Small intestine (tissue), 7 donors: ENCODE measurements at regions not wholly inside any gene's neighbourhood (a gene's known extent, or its start where the extent isn't known, plus 50 kb on each side); places are given as distances from the start of the nearest gene placed in this dataset.
"Not testable (repeated sequence)": the region's sequence is repeated elsewhere in the genome, so short reads cannot be mapped to it uniquely, and the experiment has no call there.

Experiments
- DNase-seq, 2 donors: peaks; one replicate each; pipeline versions ENCODE4 v3.0.0 to v3.0.0-alpha.2; 2013
- FAIRE-seq: peaks from 2 replicates; lab custom pipeline; 2012; peaks lifted over from hg19 to GRCh38; lab: Jason Lieb, UNC
- H3K27ac ChIP-seq, 3 donors: one replicate each; pipeline ENCODE4 v1.5.1; 2013; ENCODE audit warnings: low read length in 2 of 3, mild to moderate bottlenecking in 2 of 3, control low read depth in 1 of 3, inconsistent platforms in 1 of 3, low read depth in 1 of 3, moderate library complexity in 1 of 3
- H3K27me3 ChIP-seq, 3 donors: one replicate each; pipeline ENCODE4 v1.6.1; 2013; ENCODE audit warnings: low read length in 3 of 3, inconsistent platforms in 1 of 3; ENCODE audit not compliant: control insufficient read depth in 3 of 3, insufficient read depth in 3 of 3
- H3K36me3 ChIP-seq, 3 donors: one replicate each; pipeline ENCODE4 v1.6.1; 2013; ENCODE audit warnings: low read length in 3 of 3, inconsistent platforms in 1 of 3, low read depth in 1 of 3, mild to moderate bottlenecking in 1 of 3, moderate library complexity in 1 of 3; ENCODE audit not compliant: control insufficient read depth in 3 of 3, insufficient read depth in 2 of 3
- H3K4me1 ChIP-seq, 3 donors: one replicate each; pipeline ENCODE4 v1.6.1; 2013; ENCODE audit warnings: low read length in 2 of 3, inconsistent platforms in 1 of 3, low read depth in 1 of 3, mild to moderate bottlenecking in 1 of 3, moderate library complexity in 1 of 3; ENCODE audit not compliant: control insufficient read depth in 3 of 3, insufficient read depth in 2 of 3
- H3K4me3 ChIP-seq, 3 donors: one replicate each; pipeline ENCODE4 v1.5.1; 2013; ENCODE audit warnings: low read length in 3 of 3, control low read depth in 1 of 3, inconsistent platforms in 1 of 3, low read depth in 1 of 3, mild to moderate bottlenecking in 1 of 3, moderate library complexity in 1 of 3
- H3K9me3 ChIP-seq, 2 donors: one replicate each; pipeline ENCODE4 v1.6.1; 2013; ENCODE audit warnings: low read depth in 1 of 2, low read length in 1 of 2; ENCODE audit not compliant: control insufficient read depth in 2 of 2, insufficient read depth in 1 of 2
- WGBS, 3 donors: extraction: QIAGEN DNeasy Blood & Tissue Kit; methylation state at CpG; one replicate each; pipeline ENCODE4 v1.1.7; 2013; 5-methylcytosine and 5-hydroxymethylcytosine counted together
- donor health status: healthy with polysubstance abuse.
- donor health status: control.
- donor health status: control.
- donor health status: Bipolar disorder and iron deficiency.
- donor health status: healthy.

- FAIRE-seq (no peak), DNase-seq (no peak)
- Histone ChIP-seq H3K4me3 (no peak overlapping the region), H3K27ac (no peak overlapping the region), H3K36me3 (no peaks in the 10 kb centered on the region), H3K27me3 (peaks cover 0 to 2% (median 0%) of the 10 kb centered on the region in 3 donors), H3K4me1 (peaks cover 0 to 4% (median 2%) of the 10 kb centered on the region in 3 donors), H3K9me3 (no peaks in the 10 kb centered on the region)
- WGBS, 3 donors = 76 to 86% (median 79%) methylated on average over 9 of the region's 9 CpGs
These were observed 122.6 kb upstream of the DLG1 start for GRCh38 chr3:197421021-197421420.

- 77 to 84% (median 78%) methylated on average over 4 of the region's 4 CpGs for WGBS, 3 donors
- Histone ChIP-seq H3K9me3 (no peaks in the 10 kb centered on the region), H3K36me3 (no peaks in the 10 kb centered on the region), H3K27me3 (peaks cover 0 to 2% (median 0%) of the 10 kb centered on the region in 3 donors), H3K4me3 (no peak overlapping the region), H3K4me1 (peaks cover 0 to 4% (median 2%) of the 10 kb centered on the region in 3 donors), H3K27ac (no peak overlapping the region)
- DNase-seq (no peak), FAIRE-seq (no peak)
These were observed 122.2 kb upstream of the DLG1 start for GRCh38 chr3:197420566-197420965.

- Histone ChIP-seq H3K9me3 (no peaks in the 10 kb centered on the region), H3K4me3 (no peak overlapping the region), H3K27me3 (peaks cover 0 to 2% (median 0%) of the 10 kb centered on the region in 3 donors), H3K4me1 (peaks cover 0 to 4% (median 2%) of the 10 kb centered on the region in 3 donors), H3K27ac (no peak overlapping the region), H3K36me3 (no peaks in the 10 kb centered on the region)
- DNase-seq (no peak), FAIRE-seq (no peak)
- WGBS, 3 donors = 79 to 94% (median 83%) methylated on average over 2 of the region's 2 CpGs
These were observed 121.7 kb upstream of the DLG1 start for GRCh38 chr3:197420115-197420514.

- Histone ChIP-seq H3K27me3 (peaks cover 0 to 2% (median 0%) of the 10 kb centered on the region in 3 donors), H3K27ac (no peak overlapping the region), H3K4me1 (peaks cover 0 to 4% (median 2%) of the 10 kb centered on the region in 3 donors), H3K4me3 (no peak overlapping the region), H3K9me3 (no peaks in the 10 kb centered on the region), H3K36me3 (no peaks in the 10 kb centered on the region)
- DNase-seq (no peak), FAIRE-seq (no peak)
- WGBS, 3 donors = 60 to 71% (median 62%) methylated on average over 2 of the region's 2 CpGs
These were observed 121.3 kb upstream of the DLG1 start for GRCh38 chr3:197419696-197420095.

- FAIRE-seq = no peak
- Histone ChIP-seq H3K4me1 (peaks cover 0 to 4% (median 2%) of the 10 kb centered on the region in 3 donors), H3K27ac (peak overlapping the region in 1 of 3 donors; percentile 33), H3K27me3 (peaks cover 0 to 2% (median 0%) of the 10 kb centered on the region in 3 donors), H3K4me3 (no peak overlapping the region), H3K36me3 (no peaks in the 10 kb centered on the region), H3K9me3 (no peaks in the 10 kb centered on the region)
- no peak for DNase-seq
- 56 to 78% (median 73%) methylated on average over 11 of the region's 11 CpGs for WGBS, 3 donors
These were observed 119.7 kb upstream of the DLG1 start for GRCh38 chr3:197417911-197418618.

- no peak for FAIRE-seq
- H3K27me3 ChIP-seq = peaks cover 0 to 2% (median 0%) of the 10 kb centered on the region in 3 donors
- no peak overlapping the region for H3K4me3 ChIP-seq
- WGBS, 3 donors = 44 to 68% (median 61%) methylated on average over 6 of the region's 6 CpGs
- no peaks in the 10 kb centered on the region for H3K9me3 ChIP-seq
- H3K36me3 ChIP-seq = no peaks in the 10 kb centered on the region
- no peak for DNase-seq
- H3K4me1 ChIP-seq = peaks cover 0 to 2% (median under 1%) of the 10 kb centered on the region in 3 donors
- no peak overlapping the region for H3K27ac ChIP-seq
These were observed 119.0 kb upstream of the DLG1 start for GRCh38 chr3:197417441-197417840.

- not testable (repeated sequence) for H3K27ac ChIP-seq, H3K36me3 ChIP-seq, DNase-seq, H3K4me3 ChIP-seq, H3K4me1 ChIP-seq, H3K27me3 ChIP-seq, FAIRE-seq
- H3K9me3 ChIP-seq = peaks cover 0 to 14% of the 10 kb centered on the region in 2 donors
- WGBS, 3 donors = 80 to 89% (median 86%) methylated on average over 1 to 2 of the region's 2 CpGs
These were observed 113.5 kb upstream of the DLG1 start for GRCh38 chr3:197411899-197412298.

- not testable (repeated sequence) for H3K27me3 ChIP-seq, H3K4me1 ChIP-seq, DNase-seq, H3K27ac ChIP-seq, H3K4me3 ChIP-seq, FAIRE-seq, H3K36me3 ChIP-seq
- peaks cover 0 to 14% of the 10 kb centered on the region in 2 donors for H3K9me3 ChIP-seq
- WGBS, 3 donors = 93 to 95% (median 94%) methylated on average over 10 to 11 of the region's 11 CpGs
These were observed 111.8 kb upstream of the DLG1 start for GRCh38 chr3:197410170-197410569.
